Myocyte (in vitro differentiated cells): ENCODE measurements at regions not wholly inside any gene's neighbourhood (a gene's known extent, or its start where the extent isn't known, plus 50 kb on each side); places are given as distances from the start of the nearest gene placed in this dataset.

Experiments used
- DNase-seq: peaks from one replicate; pipeline ENCODE4 v3.0.0-alpha.2; 2012; ENCODE audit warnings: low read depth

DNA sequence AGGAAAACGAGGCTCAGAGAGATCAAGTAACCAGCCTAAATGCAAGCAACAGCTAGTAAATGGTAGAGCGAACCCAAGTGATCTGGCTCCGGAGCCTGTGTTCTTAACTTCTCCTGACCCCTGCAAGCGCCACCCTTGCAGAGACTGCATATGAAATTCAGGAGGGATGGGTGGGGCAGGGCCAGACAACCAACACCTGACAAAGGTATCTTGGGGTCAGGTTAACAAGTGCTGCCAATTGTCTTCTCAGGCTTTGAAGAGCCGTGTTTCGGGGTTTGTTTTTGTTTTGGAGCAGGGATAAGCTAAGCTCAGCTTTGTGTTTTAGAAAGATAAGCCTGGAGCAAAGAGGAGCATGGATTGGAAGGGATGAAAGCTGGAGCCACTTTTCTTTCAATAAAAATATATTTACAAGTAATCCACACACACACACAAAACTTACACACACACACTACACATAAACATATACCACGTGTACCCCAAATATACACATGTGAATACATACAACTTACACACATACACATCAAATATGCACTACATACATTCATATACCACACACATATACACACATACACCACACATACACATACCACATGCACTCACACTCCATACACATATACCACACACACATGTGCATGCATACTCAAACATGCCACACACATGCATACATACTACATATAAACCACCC is 722.0 kb downstream of the DIAPH3 start:
- DNase-seq, result no peak

DNA sequence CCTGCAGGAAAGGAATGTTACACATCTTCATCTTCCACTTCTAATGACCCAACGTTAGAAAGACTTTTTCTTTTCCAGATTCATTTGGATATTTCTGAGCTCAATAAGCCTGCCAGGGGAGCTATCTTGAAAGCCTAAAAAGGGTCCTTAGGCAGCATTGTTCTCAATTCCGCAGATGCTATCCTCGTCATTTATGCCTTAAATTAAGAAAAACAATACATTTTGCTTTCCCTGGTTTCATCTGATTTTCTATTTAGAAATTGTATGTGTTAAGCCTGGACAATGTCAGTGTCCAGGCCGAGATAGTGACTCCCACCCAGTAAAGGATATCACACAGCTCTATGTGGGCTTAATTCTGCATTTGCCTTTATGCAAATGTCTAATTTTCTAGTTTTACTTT is 721.3 kb downstream of the DIAPH3 start:
- DNase-seq, result no peak

DNA sequence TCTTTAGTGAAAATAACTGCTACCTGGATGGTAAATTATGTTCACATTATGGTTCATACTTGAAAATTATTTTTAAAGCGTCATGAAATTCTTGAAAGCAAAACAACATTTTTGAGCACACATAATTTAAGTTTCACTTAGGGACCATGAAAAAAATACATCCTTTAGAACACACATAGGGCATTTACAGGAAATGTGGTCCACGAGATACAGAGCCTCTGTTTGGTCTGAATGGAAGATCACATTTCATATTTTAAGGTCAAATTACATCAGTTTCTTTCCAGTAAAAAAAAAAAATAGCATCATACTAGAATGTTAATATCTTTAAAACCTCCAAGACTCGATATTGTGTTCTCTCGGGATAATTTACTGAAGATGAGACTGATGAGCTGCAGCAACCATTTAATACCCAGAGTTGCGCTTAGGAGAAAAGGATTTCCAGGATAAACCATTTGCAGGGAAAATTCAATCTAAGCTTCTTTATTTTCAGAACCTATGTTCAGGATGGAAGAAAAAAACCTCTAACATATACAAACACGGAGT is 720.7 kb downstream of the DIAPH3 start:
- peak; percentile 23 for DNase-seq

- no peak for DNase-seq
Observed at GRCh38 chr13:59444210-59444857, 719.4 kb downstream of the DIAPH3 start.

DNA sequence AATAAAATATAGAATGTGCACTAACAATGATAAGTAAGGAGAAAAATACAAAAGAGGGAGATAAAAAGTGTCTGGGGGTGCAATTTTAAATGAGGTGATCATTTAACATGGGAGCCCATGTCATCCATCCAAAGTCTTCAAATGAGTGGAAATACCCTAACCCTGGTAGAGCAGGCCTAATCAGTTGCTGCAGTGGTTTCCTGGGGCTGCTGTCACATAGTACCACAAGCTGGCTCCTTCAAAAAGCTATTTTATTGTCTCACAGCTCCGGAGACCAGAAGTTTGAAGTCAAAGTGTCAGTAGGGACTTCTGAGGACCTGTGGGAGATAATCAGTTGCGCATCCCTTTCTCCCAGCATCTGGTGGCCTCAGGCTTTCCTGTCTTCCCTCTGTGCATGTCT is 717.9 kb downstream of the DIAPH3 start:
- no peak for DNase-seq

DNA sequence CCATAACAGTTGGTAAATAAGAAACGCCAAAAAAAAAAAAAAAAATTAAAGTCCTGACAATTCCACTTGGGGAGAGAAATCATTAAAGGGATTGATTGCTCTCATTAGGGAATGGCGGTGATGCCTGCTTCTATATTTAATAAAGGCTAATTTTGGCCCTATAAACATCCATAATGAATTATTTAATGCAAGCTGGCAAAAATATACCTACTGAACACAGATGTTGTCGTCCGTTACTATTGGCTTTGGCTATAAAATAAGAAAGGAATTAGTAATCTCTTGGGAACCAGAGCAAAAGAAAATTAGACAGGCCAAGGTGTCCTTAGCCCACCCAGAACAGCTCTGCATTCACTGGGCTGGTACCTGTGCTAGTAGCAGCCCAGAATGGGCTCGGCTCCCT is 717.3 kb downstream of the DIAPH3 start:
- no peak for DNase-seq

DNA sequence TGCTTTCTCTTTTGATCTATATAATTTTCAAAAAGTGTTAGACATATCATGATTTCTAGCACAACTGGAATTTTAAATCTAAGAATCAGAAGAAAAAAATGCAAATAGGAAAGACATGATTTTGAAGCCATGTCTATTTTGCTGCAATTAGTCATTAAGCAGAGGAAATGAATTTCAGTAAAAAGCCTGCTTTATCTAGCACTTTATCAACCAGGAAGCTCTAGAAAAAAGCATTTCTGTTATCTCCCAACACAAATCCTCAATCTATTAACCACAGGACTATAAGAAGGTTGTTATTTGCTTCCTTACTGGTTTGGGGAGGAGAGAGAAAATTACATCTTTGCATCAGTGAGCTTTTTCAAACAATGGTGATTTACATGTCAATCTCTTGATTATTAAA is 716.7 kb downstream of the DIAPH3 start:
- no peak for DNase-seq

- DNase-seq, result peak; percentile 35
Observed at GRCh38 chr13:59447846-59448620, 715.7 kb downstream of the DIAPH3 start.

GRCh38 chr13:59449750-59450149 is 714.0 kb downstream of the DIAPH3 start:
- DNase-seq, result no peak

DNA sequence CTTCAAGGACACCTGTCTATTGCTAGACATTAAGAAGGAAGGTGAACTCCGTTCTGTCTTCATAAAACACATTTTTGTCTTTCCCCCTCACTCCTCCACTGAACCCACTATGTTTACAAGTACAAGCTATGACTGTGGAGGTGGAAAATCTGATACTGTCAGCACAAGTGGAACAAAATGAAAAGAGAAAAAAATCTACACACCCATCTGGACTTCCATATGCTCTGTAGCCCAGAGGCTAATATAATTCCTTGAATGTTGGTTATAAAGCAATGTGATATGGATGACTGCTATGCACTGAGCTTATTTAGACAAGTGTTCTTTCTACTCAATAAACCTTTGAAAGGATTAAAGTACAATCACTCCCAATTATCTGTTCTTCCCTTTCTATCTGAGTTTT is 713.5 kb downstream of the DIAPH3 start:
- DNase-seq, result no peak

GRCh38 chr13:59451236-59451635 is 712.5 kb downstream of the DIAPH3 start:
- no peak for DNase-seq

DNA sequence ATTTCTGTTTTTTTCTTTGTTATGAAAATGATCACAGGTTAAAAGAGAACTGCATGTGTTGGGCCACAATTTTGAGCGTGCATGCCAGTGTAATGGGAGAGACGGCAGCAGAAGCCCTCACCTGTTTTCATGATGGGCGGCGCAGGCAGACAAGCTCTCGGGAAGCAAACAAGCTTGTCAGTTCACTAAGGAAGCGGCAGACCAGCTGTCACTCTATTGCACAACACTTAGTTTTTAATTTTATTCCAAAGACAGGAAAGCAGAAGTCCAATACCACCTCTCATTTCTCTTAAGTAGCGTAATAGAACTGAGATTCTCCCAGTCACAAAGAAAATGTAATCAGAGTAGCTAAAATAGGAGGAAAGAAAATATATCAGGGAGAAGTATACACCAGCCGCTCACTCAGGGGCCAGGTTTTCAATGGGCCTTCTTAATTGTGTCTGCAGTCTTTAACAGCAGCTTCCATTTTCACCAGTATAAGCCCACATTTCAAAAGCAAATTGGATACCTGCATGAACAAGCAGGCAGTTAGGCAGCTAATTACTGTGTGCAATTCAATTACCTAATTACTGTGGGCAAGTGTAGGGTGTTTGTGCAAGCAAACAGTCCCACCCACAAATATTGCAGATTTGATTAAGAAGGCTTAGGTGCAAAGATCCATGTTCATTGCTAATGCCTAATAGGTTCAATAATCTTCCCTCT is 711.4 kb downstream of the DIAPH3 start:
- peak; percentile 58 for DNase-seq

DNA sequence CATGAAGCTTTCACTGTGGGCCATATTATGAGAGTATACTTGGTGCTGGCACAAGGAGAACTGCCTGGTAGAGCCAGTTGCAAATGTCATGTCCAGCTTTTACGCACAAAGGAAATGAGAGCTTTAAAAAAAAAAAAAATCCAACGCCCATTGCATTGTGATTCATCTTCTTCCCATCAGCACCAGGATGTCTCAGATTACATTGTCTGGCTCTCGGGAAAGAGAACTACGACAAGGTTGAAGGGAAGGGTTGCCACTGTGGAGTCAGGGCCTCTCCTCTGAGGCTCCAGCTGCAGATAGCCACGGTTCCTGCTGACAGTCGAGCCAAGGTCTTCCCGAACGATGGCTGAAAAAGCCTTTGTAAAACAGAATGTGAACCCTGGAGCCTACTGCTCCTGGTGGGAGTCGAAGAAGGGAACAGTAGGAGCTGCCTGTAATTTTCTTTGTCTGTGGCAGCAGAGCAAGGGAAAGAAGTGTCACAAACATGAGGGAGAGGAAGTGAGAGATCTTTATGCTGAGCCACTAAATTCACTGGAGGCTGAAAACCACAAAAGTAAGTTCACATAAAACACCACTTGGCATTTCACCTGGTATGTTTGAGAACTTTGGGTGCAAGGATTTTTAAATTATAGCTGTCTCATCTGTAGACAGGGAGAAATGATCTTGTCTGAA is 704.7 kb downstream of the DIAPH3 start:
- peak; percentile 71 for DNase-seq

GRCh38 chr13:59459972-59460371 is 703.8 kb downstream of the DIAPH3 start:
- no peak for DNase-seq

GRCh38 chr13:59461411-59461810 is 702.3 kb downstream of the DIAPH3 start:
- DNase-seq, result no peak

GRCh38 chr13:59463023-59463422 is 700.7 kb downstream of the DIAPH3 start:
- DNase-seq, result no peak

GRCh38 chr13:59464926-59465325 is 698.8 kb downstream of the DIAPH3 start:
- DNase-seq, result no peak

DNA sequence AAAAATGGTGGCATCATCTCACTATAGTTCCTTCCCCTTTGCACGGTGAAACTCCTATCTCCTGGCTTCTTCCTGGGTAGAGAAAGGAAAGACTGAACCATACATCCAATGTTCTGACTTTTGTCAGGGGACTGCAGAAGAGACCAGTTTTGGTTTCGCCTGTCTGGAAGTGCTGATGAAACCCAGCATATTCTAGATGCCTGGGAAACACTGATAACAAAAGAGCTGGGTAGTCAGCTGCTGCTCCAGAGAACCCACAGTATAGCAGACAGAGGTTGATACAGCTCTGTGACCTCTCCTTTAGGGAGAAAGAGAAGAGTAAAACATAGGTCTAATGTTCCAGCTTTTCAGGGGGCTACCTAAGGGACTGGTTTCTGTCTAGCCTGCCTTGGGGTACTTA is 695.3 kb downstream of the DIAPH3 start:
- no peak for DNase-seq

- DNase-seq, result no peak
Observed at GRCh38 chr13:59471106-59471505, 692.6 kb downstream of the DIAPH3 start.

GRCh38 chr13:59472134-59472533 is 691.6 kb downstream of the DIAPH3 start:
- no peak for DNase-seq

DNA sequence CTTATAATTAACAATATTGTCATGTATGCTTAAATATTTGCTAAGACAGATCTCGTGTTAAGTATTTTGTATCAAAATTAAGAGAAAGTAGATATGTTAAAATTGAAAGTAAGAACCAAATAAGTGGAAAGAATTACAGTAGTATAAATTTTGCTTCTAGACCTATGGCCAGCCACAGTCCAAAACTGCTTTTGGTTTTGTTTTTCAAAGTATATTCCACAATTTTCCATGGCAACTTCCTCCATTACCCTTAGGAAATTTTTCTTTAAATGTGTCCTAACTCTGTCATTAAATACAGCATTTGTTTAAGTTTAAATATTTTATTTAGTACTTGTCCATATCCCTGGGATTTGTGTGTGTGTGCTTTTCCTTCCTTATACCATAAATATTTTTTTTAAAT is 689.0 kb downstream of the DIAPH3 start:
- DNase-seq, result no peak
